NCI-H2227 (cell line): ENCODE measurements at regions not wholly inside any gene's neighbourhood (a gene's known extent, or its start where the extent isn't known, plus 50 kb on each side); places are given as distances from the start of the nearest gene placed in this dataset.
"Not testable (repeated sequence)": the region's sequence is repeated elsewhere in the genome, so short reads cannot be mapped to it uniquely, and the experiment has no call there.

Experiments used
- DNase-seq: peaks from one replicate; lab custom pipeline; 2025; ENCODE audit not compliant: unreplicated experiment; lab: John Stamatoyannopoulos, UW

DNA sequence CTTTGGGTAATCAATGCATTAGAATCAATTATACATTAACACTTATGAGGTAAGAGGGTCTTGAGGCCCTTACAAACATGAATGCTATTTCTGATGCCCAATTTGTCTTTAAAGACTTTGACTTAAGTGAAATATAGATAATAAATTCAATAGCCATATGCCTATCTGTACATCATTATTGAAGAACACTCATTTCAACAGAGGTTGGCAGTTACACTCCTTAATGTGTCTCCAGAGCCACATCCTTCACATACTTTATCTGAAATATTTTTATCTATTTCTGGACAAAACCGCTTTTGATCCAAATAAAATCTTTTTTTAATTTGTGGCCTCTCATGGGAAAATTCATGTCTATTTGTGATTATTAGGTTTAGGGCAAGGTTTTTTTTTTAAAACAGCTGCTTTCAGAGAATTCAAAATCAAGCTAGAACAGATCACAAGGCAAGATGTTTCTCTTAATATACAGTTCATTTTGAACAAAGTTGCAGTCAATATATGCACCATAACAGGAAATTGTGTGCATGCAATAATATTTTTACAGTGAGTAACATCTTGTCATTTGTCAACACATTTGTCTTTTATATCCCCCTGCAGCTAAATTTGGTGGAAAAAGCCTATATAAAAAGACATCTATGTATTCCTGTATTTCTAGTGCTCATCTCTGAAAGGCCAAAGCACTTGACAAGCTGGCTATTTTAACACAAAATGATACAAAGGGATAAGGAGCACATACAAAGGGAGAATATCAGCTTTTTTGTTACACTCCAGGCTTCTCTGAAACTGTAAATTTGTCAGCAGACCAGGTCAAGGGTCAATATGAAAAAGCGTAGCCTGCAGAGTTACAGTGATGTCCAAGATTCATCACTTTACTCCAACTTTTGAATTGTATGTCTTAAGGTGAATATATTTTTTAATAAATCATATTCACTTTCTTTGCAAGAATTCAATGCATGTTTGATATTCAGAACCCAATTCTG, 146.2 kb upstream of the DPH6 start:
- DNase-seq = no peak

DNA sequence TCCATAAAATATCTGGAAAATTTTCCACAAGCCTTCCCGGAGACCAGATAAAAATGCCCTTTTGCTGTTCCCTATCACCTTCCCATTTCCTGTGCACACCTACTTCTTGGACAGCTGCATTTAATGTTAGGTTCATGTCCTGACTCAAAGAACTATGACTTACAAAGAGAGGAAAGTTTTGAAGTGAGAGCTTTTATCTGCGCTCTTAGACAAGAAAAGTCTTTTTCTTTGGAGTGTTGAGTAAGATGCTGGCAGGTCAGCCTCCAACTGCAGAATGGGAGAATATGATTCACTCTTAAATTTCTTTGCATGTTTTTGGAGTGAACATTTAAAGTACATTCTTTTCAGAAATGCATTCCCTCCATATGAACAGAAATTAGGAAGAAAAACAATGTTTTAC, 147.3 kb upstream of the DPH6 start:
- DNase-seq = no peak

DNA sequence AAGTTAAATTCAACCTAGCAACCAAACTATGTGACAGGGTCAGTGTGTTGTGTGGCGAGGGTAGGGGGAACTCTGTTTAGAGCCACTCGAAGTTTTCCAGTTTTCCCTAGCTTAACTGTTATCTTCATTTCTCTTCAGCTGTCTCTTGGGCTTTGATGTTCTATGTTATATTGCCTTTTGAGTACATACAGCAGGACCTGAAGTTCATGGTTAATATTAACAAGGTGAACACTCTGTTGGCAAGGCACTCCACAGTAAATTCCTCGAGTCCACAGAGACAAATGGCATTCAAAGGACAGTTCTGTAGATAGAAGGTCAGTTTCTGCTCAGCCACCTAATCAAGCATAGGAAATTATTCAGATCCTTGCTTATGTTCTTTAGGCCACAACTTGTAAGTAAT, 147.9 kb upstream of the DPH6 start:
- DNase-seq = no peak

DNA sequence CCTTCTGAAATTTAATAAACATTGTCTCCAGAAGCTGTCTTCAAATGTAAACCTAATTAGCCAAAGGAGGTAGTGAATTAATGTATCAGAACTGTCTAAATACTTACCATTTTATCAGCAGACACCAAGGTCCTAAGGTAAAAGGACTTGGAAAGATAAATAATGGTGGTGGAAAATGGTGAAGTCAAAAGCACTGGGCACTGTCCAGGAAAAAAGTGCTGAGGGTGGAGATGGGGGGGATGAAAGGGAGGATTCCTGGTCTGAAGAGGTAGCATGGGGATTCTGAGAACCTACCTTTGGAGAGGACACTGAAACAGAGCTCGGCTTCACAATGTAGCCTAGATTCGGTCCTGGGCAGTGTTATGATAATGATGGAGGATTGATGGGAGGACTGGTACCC, 149.0 kb upstream of the DPH6 start:
- no peak for DNase-seq

DNA sequence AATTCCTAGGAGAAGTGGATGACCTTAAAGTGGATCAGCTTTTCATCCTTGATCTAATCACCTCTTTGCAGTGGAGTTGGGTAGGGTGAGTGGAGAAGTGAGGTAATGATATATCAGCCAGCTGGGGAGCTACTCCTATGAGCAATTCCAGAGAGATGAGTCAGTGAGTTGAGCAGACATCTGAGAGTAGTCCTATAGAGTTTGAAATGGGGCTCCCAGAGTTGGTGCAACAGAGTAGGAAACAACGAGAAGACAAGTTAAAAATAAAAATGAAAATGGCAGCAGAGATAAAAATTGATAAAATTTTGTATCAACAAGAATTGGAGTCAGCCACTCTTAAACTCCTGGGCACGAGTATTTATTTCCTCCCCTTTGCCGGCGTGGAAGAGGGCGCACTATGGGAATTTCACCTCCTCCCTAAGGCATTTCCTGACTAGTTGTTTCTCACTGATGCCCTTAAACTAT, 150.8 kb upstream of the DPH6 start:
- no peak for DNase-seq

DNA sequence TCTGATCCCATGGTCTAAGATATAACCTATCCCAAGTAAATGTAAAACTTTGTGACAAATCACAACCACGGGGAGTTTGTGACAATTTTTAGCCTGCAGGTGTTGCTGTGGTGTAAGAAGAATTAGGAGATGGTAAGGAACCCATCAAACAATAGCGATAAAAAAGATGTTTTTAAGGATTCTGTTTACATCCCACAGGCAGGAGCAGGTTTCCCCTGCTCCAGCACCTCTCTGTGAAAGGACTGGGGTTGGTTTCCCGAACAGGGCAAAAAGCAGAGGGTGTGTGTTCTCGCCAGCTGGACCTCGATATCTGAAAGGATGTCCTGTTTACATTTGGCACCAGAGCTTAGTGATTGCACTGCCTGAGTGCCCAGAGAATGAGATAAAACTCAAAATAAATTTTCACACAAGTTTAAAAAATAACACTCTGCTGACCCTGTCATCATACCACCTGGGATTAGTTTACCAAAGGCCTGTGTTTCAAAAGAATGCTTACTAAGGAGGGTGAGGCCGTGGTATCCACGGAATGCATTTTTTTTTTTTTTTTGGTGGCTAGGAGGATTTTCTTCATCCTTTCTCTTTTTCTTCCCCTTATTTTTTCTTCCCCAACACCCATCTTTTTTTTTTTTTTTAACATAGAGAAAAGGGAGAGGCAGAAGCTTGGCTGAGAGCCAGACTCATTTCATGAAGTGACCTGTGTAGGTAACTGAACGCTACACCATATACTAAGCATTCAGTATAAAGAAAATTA, 151.8 kb upstream of the DPH6 start:
- no peak for DNase-seq

DNA sequence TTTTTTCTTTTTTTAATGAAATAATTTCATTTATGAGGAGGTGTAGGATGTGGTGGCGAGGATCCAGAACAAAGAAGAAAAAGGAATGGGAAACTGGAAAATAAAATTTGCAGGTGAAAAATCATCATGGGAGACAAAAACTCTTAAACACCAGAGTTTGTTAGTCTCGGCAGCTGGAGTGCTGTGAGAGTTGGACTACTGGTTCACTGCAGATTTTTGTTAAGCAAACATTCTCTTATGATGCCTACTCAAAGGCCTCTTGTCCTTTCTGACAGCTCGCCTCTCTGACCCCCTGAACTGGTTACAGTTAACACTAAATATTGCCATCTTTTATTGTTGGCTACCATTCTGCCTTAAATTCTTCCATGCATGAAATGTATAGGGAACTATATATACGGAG, 152.4 kb upstream of the DPH6 start:
- no peak for DNase-seq

DNA sequence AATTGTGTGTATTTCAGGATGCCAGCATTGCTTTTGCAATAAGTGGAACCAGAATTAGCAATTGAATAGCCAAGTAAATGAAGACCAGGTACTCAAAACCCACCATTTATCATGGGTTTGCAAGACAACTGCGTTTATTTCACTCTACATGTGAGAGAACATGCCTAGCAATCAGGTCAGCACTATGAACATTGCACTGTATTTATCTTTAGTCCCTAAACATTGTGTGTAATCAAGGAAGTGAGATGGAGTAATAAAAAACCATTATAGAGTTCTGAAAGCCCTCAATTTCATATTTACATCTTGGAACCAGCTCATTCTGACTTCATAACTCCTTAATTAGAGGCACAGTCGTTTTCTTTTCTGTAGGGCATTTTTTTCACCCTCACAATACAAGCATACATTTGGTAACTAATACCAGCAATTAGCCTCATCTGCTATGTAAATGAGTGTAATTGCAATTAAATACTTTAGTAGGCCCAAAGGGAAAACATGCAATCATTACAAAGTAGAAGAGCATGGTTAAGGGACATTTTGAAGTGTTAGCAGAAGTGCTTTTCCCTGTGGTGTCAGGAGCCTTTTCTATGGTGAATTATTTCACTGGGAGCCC, 153.1 kb upstream of the DPH6 start:
- no peak for DNase-seq

DNA sequence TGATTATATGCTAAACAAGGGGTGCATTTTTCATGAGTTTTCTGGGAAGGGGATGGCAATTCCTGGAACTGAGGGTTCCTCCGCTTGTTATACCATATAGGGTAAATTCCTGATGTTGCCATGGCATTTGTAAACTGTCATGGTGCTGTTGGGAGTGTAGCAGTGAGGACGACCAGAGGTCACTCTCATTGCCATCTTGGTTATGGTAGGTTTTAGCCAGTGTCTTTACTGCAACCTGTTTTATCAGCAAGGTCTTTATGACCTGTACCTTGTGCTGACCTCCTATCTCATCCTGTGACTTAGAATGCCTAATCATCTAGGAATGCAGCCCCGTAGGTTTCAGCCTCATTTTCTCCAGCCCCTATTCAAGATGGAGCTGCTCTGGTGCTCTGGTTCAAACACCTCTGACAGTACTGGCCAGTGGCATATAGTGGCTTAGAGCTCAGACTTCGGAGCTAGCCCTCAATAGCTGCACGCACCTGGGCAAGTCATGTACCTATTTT, 154.2 kb upstream of the DPH6 start:
- not testable (repeated sequence) for DNase-seq

DNA sequence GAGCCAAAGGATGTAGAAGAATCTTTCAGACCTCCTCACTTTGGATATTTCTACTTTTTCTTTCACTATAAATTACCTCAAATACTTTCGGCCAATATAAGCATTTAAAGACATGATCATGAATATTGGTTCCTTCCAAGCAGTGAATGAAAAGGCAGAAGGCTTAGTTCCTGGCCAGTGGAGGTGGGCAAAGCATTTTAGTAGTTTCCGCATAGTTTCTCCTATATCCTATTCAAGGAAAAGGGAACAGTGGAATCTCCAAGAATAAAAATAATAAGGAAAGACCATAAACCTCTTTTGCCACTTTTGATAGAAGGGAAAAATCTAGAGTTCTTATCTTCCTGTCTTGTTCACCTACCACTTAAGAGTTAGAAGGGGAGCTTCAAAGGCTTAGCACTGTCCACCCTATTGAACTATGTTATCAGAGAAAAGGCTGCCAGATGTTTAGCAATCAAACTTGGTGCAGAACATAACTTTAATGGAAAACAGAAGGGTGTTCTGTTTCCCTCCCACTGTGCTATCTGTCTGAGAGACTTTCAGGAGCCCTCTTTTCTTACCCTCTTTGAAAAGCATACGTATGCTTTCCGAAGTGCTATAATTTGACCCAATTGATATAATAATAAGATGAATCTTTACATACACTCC, 155.6 kb upstream of the DPH6 start:
- DNase-seq = no peak

DNA sequence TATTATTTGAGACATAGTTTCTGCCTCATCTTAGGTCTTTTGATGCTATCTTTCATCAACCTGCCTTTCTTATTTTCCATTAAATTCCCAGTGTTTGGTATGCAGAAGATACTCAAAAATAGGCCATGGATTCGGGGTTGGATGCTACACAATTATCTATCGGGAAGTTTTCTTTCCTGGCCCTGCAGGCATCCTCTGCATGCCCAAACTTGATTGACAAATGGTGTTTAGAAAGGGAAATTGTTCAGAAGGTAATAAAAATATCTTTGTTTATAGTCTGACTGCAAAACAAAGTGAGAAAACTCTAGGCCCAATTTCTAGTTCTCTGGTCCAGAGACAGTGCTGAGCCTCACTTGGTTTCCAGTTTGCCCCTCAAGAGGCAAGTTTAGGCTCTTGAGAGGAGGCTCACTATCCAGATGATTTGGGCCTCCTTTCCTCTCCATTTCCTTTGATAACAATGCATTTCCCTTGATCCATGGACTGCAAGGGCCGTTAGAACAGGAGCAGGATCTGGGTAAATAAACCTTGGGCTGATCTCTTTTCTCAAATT, 157.1 kb upstream of the DPH6 start:
- DNase-seq = no peak

DNA sequence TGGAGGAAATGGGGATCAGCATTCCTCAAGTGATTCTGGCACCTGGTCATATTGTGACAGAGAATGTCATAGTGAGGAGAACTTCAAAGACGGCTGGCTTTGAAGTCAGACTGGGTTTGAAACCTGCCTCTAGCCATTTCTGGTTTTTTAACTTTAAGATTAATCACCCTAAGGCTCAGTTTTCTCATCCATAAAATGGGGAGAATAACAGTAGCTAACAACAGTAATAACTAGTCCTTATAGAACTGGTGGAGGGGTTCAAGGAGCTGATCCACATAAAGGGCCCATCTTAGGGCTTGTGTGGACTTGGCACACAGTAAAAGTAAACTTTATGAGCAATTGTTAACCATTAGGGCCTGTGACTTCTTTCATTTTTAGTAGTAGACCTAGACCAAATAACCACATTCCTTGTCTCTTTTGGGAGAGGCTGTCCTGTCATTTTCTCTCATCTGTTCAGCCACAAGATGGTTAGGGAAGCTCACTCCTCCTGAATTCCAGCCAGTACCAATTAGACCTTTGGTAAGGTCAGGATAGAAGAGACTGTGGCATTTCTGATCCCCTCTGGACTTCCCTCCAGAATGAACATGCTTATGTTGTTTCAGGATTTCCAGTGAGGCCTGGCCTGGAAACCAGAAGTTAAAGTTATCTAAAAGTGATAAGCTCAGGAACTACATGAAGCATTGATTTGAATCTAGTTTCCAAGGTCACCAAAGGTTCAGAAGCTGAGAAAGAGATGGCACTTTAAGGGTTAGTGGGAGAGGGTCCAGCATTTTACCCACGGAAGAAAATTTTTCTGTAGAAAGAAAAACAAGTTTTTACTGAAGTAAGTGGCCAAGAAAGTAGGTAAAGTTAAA, 159.3 kb upstream of the DPH6 start:
- no peak for DNase-seq

DNA sequence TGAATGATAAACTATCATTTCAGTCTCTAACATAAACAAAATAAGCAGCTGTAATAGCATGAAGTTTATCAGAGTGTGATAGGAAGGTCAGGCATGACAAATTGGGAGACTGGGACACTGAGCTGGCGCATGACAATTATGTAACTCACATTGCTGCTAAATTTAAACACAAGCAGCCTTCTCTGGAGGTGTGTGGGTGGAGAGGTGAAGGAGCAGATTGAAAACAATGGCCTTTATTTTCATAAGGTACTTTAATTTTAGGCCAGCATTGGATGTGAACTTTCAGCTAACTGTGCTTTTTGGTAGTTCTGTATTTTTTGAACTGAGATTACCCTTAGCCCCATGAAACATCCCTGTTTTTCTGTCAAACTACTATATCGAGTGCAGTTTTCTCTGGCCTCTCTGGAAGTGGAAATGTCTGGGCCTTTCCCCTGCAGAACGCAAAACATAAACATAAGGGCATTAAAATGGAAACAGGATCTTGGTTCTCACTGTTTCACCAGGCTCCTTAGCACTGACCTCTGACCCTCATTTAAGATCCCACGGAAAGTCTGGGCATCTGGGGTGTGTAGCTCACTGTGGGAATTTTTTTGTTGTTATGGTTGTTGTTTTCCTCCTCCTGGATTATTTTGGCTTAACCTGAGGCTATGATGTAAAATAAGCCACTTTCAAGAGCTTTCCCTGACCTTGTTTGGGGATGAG, 160.1 kb upstream of the DPH6 start:
- DNase-seq = no peak

DNA sequence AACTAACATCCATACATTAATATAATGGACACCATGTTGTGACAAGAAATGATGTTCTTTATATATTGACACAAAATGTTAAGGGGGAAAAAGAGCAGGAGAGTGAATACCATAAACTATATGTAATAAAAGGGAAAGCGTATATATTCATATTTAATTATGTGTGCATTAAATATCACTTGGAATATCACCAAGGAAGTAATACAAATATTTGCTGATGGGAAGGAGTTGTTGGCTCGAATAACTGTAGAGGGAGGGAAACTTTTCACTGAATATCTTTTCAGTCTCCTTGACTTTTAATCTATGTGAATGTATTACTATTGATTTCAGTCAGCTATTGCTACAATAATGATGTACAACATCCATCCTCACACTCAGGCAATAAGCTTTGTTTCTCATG, 167.0 kb upstream of the DPH6 start:
- DNase-seq = no peak

DNA sequence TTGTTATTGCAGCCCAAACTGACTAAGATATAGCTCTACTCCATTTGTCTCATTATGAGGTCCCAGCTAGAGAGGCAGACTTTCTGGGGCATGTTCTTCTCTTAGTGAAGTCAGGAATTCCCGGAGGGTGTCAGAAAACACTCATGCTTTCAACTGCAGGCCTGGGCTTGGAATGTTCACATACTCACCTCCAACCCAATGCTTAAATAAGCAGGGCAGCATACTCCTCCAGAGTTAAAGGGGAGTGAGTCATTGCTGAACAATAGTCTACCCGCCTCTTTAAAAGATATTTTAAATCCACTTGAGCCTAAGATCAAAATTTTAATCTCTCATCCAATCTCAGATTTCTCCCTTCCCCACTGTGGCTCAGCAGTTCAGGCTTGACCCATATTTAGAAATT, 167.8 kb upstream of the DPH6 start:
- DNase-seq = no peak

DNA sequence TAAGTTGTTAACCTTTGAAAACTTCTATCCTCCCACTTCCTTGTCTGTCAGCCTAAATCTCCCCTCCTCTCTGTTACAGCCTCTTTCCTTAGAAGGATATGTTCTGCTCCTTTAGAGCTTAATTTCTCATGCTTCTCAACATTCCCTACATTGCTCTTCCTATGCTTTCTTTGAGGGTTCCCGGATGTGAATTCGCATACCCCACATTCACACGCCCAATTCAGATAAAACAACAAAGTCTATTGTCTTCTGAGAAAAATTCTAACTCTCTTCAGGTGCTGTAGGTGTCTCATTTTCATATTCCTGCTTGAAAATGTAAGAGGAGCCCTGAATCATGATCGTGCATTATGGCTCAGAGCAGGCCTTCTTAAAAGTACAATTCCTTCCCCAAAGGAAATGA, 171.8 kb upstream of the DPH6 start:
- no peak for DNase-seq

DNA sequence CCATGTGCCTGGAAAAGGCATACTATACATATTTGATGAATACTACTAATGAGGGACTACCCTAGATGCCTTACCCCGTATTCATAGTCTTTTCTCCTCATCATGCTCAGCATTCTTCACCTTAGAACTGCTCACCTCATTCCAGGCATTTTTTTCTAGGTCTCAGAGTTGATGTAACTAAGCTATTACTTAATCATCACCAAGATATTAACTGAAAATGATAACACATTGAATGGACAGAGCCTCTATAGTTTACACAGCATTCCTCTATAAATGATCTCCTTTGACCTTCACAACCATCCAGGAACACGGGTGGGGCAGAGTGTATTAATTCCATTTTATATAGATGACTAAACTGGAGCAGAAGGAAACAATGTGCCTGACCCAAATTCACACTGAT, 174.1 kb upstream of the DPH6 start:
- no peak for DNase-seq

DNA sequence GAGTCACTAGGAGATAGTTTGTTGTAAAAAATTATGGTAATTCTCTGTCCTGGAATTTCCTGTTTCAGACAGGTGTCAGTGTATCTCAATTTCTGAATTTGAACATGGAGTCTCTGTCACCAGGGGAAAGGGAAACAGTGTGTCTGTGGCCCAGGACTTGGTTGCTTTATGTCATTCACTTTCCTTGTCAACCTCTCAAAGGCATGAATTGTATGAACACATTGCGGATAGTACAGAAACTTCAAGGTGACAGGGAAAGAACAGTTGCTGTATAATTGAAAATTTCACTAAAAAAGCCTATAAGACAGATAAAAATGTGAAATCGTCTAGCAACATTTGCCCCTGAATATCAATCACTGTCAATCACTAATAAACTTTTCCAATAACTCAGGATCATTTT, 175.0 kb upstream of the DPH6 start:
- DNase-seq = no peak

DNA sequence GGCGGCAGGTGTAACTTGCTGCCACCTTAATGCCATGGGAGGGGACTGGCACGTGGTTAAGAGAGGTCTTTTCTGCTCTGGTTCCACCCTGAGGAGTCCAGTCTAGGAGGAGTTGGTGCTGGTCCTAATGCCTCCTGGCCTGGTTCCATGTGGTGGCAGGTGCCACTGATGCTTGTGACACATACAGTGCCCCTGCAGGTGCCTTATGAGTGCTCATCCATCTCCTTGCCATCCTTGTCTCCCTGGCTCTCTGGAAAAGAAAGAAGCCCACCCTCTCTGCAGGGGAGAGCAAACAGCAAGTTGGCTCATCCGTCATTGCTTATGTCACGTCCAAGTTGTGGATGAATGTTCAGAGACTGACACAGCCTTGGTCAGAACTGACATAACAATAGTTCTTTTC, 175.8 kb upstream of the DPH6 start:
- no peak for DNase-seq
